Endodermal cell (in vitro differentiated cells): ENCODE measurements at regions not wholly inside any gene's neighbourhood (a gene's known extent, or its start where the extent isn't known, plus 50 kb on each side); places are given as distances from the start of the nearest gene placed in this dataset.
A peak's percentile ranks its signal among the peaks of the same experiment; 100 is the strongest.

Experiments
- DNase-seq: peaks from one replicate; pipeline ENCODE4 v3.0.0-alpha.2; 2017
- H3K27ac ChIP-seq: 2 replicates; pipeline ENCODE4 v1.5.1; 2013; ENCODE audit warnings: mild to moderate bottlenecking, low read depth, low read length, moderate library complexity
- H3K27me3 ChIP-seq: 2 replicates; pipeline ENCODE4 v1.6.1; 2013; ENCODE audit warnings: mild to moderate bottlenecking, low read length, moderate library complexity; ENCODE audit not compliant: insufficient read depth, control insufficient read depth, poor library complexity, severe bottlenecking
- H3K36me3 ChIP-seq: 2 replicates; pipeline ENCODE4 v1.7.0; 2013; ENCODE audit warnings: mild to moderate bottlenecking, low read length, moderate library complexity; ENCODE audit not compliant: control insufficient read depth, insufficient read depth
- H3K4me1 ChIP-seq: one replicate; pipeline ENCODE4 v1.7.0; 2013; ENCODE audit warnings: low read length; ENCODE audit not compliant: control insufficient read depth, insufficient read depth
- H3K4me3 ChIP-seq: 2 replicates; pipeline ENCODE4 v1.5.1; 2013; ENCODE audit warnings: mild to moderate bottlenecking, low read length, moderate library complexity
- H3K9ac ChIP-seq: 2 replicates; pipeline ENCODE4 v1.6.1; 2013; ENCODE audit warnings: mild to moderate bottlenecking, low read length, moderate library complexity; ENCODE audit not compliant: poor library complexity, severe bottlenecking; ENCODE audit errors: extremely low read depth
- H3K9me3 ChIP-seq: 2 replicates; pipeline ENCODE4 v1.6.1; 2013; ENCODE audit warnings: mild to moderate bottlenecking, low read length, moderate library complexity; ENCODE audit not compliant: control insufficient read depth
- H3K27ac Mint-ChIP-seq: 2 replicates; pipeline ENCODE4 v1.8.0; 2020; ENCODE audit warnings: mixed read lengths
- H3K27me3 Mint-ChIP-seq: 2 replicates; pipeline ENCODE4 v1.8.0; 2021; ENCODE audit warnings: mild to moderate bottlenecking, mixed read lengths; ENCODE audit not compliant: insufficient read depth
- H3K36me3 Mint-ChIP-seq: 2 replicates; pipeline ENCODE4 v1.8.0; 2020; ENCODE audit warnings: low read depth, mixed read lengths
- H3K4me1 Mint-ChIP-seq: 2 replicates; pipeline ENCODE4 v1.8.0; 2020; ENCODE audit warnings: mixed read lengths
- H3K4me3 Mint-ChIP-seq: 2 replicates; pipeline ENCODE4 v1.8.0; 2020; ENCODE audit warnings: mild to moderate bottlenecking, moderate library complexity, mixed read lengths
- H3K9me3 Mint-ChIP-seq: 2 replicates; pipeline ENCODE4 v1.8.0; 2020; ENCODE audit warnings: mild to moderate bottlenecking, mixed read lengths
- CTCF ChIP-seq: fragments of 200-600 bp; sonication (generic); conservative IDR thresholded peaks from 2 replicates; pipeline ENCODE4 v1.5.0; 2021; ENCODE audit warnings: antibody characterized with exemption, mild to moderate bottlenecking
- WGBS, 2 experiments: methylation state at CpG; one replicate each; pipeline versions ENCODE4 v1.1.5 to v1.1.7; 2013; ENCODE audit warnings: missing lambda C conversion rate in 2 of 2, mixed read lengths in 1 of 2; ENCODE audit not compliant: insufficient coverage in 1 of 2, insufficient read length in 1 of 2; 5-methylcytosine and 5-hydroxymethylcytosine counted together

- H3K27ac Mint-ChIP-seq, result no peak overlapping the region
These were observed 82.0 kb upstream of the NEDD4L start for GRCh38 chr18:57961876-57962505.

GRCh38 chr18:57961411-57961810 is 82.6 kb upstream of the NEDD4L start:
- Mint-ChIP-seq H3K4me1 (no peaks in the 10 kb centered on the region), H3K36me3 (no peaks in the 10 kb centered on the region), H3K27me3 (peaks cover 9% of the 10 kb centered on the region), H3K4me3 (no peak overlapping the region), H3K27ac (no peak overlapping the region), H3K9me3 (peaks cover 2% of the 10 kb centered on the region)
- H3K9ac ChIP-seq, result no peak overlapping the region
- no peaks in the 10 kb centered on the region for H3K36me3 ChIP-seq
- no peaks in the 10 kb centered on the region for H3K27me3 ChIP-seq
- H3K27ac ChIP-seq, result no peak overlapping the region
- DNase-seq, result no peak
- H3K4me1 ChIP-seq, result no peaks in the 10 kb centered on the region
- no peak for TF ChIP-seq CTCF
- no peaks in the 10 kb centered on the region for H3K9me3 ChIP-seq
- H3K4me3 ChIP-seq, result no peak overlapping the region

More at GRCh38 chr18:57961876-57962505, 82.0 kb upstream of the NEDD4L start:
- Histone ChIP-seq H3K27me3 (no peaks in the 10 kb centered on the region), H3K4me3 (no peak overlapping the region), H3K9ac (no peak overlapping the region), H3K4me1 (no peaks in the 10 kb centered on the region), H3K9me3 (no peaks in the 10 kb centered on the region), H3K36me3 (no peaks in the 10 kb centered on the region), H3K27ac (no peak overlapping the region)
- WGBS, 2 experiments, result 100% methylated on average over 1 of the region's 1 CpG; no CpG with 5 or more reads in 1 of the 2 experiments
- Mint-ChIP-seq H3K9me3 (peaks cover 2% of the 10 kb centered on the region), H3K27me3 (peaks cover 9% of the 10 kb centered on the region), H3K4me1 (no peaks in the 10 kb centered on the region), H3K36me3 (no peaks in the 10 kb centered on the region), H3K4me3 (no peak overlapping the region)
- DNase-seq, result no peak
- no peak for TF ChIP-seq CTCF

- no peak overlapping the region for H3K27ac Mint-ChIP-seq
- Histone ChIP-seq H3K9ac (no peak overlapping the region), H3K27ac (no peak overlapping the region), H3K4me1 (no peaks in the 10 kb centered on the region), H3K4me3 (no peak overlapping the region), H3K27me3 (peaks cover 4% of the 10 kb centered on the region), H3K36me3 (no peaks in the 10 kb centered on the region), H3K9me3 (no peaks in the 10 kb centered on the region)
- no peaks in the 10 kb centered on the region for H3K36me3 Mint-ChIP-seq
- H3K9me3 Mint-ChIP-seq, result no peaks in the 10 kb centered on the region
- DNase-seq, result peak; percentile 77
- H3K27me3 Mint-ChIP-seq, result peaks cover 9% of the 10 kb centered on the region
- WGBS, 2 experiments, result 29 to 49% methylated on average over 3 of the region's 3 CpGs
- H3K4me3 Mint-ChIP-seq, result no peak overlapping the region
- TF ChIP-seq CTCF, result peak; percentile 79
- H3K4me1 Mint-ChIP-seq, result no peaks in the 10 kb centered on the region
These were observed 84.7 kb upstream of the NEDD4L start for GRCh38 chr18:57959278-57959677.
